Astrocyte (in vitro differentiated cells and primary cell): ENCODE measurements at regions not wholly inside any gene's neighbourhood (a gene's known extent, or its start where the extent isn't known, plus 50 kb on each side); places are given as distances from the start of the nearest gene placed in this dataset.

Experiments
- EZH2 ChIP-seq: IDR thresholded peaks from 2 replicates; pipeline ENCODE4 v1.6.1; 2012; ENCODE audit warnings: mild to moderate bottlenecking, low read length, inconsistent platforms; ENCODE audit not compliant: insufficient read depth
- TF ChIP-seq, protein P1 (sequence below): IDR thresholded peaks from 2 replicates; pipeline ENCODE4 v1.5.1; 2011; ENCODE audit warnings: low read depth, mild to moderate bottlenecking, inconsistent platforms, low read length, moderate library complexity; ENCODE audit not compliant: insufficient read depth

GRCh38 chr10:106038246-106038645 lies 1126.3 kb downstream of the SORCS1 start:
- TF ChIP-seq, protein P1, sequence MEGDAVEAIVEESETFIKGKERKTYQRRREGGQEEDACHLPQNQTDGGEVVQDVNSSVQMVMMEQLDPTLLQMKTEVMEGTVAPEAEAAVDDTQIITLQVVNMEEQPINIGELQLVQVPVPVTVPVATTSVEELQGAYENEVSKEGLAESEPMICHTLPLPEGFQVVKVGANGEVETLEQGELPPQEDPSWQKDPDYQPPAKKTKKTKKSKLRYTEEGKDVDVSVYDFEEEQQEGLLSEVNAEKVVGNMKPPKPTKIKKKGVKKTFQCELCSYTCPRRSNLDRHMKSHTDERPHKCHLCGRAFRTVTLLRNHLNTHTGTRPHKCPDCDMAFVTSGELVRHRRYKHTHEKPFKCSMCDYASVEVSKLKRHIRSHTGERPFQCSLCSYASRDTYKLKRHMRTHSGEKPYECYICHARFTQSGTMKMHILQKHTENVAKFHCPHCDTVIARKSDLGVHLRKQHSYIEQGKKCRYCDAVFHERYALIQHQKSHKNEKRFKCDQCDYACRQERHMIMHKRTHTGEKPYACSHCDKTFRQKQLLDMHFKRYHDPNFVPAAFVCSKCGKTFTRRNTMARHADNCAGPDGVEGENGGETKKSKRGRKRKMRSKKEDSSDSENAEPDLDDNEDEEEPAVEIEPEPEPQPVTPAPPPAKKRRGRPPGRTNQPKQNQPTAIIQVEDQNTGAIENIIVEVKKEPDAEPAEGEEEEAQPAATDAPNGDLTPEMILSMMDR: no peak
- no peak for TF ChIP-seq EZH2
